GM19452 (cell line): ENCODE measurements at regions not wholly inside any gene's neighbourhood (a gene's known extent, or its start where the extent isn't known, plus 50 kb on each side); places are given as distances from the start of the nearest gene placed in this dataset.

ENCODE experiments used
- ATAC-seq: cut with Tn5 transposase; IDR thresholded peaks from one replicate; pipeline ENCODE4 v1.9.1; 2021; ENCODE audit not compliant: unreplicated experiment

DNA sequence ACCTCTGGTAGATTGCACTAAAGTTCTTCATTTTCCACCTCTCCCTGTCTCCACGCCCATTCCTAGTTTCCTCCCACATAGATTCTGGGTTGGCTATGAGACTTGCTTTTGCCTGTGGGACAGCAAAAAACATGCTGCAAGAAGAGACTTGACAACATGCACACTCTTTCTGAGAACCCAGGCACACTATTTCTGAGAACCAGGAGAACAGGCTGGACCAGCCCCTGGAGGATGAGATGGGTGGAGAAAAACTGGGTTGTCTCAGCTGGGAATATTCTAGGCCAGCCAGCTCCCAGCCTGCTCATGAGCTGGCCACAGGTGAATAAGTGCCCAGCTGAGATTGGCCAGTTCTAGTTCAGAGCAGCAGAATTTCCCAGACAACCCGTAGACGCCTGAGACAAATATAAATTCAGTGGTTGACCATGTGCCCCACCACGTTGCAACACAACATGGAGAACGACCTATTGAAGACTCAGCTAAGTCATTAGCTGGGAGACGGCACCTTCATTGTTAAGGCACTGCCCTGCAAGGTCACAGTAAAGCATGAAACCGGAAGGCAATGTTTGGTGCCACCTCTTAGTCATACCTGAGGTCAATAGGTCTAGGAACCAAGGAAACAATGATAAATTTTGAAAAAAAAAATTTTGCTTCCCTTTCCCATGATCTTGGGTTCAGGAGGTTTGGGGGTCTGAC is 92.7 kb upstream of the AKR1E2 start:
- no peak for ATAC-seq

DNA sequence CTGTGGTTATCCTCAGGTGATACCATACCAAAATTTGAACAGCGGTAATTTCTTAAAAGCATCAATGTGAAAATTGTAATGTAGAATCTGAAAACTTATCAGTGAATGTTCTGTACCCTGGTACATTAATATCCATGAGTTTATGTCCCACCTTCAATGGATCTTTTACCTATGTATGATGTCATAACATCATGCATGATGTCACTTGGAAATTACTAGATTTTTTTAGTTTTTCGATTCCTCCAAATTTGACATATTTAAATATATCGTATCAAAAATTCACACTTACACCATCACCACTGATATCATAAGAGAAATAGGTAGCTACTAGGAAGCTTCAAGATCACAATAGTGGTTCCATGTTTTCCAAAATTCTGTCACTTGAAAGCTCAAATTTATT is 95.0 kb upstream of the AKR1E2 start:
- no peak for ATAC-seq

DNA sequence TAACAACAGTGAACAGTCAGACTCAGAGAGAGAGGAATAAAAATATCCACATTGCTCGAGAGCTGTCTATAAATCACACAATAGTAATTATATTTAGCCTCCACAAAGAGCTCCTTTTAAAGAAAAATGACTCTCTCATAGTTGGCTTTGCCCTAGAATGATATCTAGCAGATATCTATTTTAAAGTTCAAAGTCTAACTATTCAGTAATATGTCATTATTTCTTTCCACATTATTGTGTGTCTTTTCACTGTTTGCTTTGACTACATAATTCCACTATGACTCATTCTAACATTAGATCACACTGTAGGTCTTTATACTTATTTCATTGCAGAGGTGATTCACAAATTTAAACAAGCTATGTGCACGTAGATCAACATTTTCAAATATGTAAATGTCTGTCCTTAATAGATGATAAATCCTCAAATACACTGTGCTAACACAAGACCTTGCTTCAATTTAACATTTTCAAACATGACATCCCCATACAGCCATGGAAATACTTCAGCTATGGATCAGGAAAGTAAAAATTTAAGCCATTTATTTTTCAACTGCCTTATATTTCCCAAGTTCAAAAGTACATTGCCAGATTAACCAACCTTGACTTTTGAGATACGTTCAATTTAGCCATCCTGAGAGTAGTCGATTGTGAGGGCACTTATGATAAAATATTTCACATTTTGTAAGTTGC is 99.9 kb upstream of the AKR1E2 start:
- ATAC-seq: no peak

DNA sequence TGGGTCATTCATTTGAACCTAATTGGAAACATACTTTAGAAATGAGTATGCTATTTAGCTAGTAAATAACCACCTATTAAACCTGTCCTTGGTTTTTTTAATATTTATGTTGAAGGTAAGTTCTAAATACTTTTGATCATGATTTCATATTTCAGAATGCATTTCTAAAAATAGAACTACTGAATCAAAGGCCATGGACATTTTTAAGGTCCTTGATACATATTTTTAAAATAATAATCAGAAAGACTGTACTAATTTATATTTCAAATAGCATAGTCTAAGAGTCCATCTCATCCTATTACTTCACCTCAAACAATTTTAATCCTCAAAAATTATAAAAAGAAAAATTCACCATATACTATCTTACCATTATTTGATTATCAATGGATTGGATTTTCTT is 102.1 kb upstream of the AKR1E2 start:
- ATAC-seq: no peak

DNA sequence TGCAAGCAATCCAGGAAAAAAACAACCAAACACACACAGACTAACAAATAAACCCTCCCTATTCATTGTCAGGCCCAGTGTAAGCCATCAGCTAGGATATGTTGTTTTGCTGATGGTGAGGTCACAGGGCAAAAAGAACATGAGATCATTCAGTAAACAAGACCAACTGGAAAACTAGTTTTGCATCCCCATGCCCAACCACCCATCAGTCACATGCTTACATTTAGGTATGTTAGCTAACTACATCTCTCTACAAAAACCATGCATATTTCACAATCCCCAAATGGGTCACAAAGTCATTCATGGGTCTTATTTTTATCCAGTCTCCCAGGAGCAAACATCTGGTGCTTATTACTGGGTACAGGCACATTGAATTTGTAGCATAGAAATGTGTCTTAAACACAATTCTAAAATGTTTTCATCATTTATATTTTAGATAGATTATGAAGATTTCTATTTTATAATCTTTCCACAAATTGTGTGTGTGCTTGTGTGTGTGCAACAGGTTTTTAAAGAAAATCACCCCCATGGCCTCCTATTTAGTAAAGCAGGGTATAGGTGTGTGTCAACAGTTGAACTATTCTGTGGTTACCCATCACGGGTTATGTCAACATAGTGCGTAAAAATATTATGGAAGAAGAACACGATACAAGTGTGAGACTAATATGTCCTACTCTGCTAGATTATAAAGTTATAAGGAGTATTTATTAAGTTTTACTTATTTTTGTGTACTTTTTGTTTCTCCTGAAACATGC is 103.8 kb upstream of the AKR1E2 start:
- ATAC-seq: no peak

DNA sequence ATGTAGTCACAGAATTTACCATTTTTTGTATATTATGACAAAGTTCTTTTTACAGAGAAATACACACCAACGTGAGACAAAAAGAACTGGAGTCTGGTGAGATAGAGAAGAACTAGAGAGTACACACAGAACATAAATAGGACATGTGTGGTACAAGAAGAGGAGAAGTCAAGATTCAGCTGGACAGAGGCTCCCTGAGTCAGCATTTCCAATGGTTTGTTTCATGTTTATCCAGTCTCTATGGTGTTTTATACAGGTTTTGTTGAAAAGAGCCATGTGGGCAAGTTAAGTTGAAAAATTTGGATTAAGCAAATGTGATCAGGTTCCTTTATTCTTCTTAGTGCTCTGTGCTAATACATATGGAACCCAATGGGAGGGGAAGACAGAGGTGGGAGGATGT is 105.5 kb upstream of the AKR1E2 start:
- no peak for ATAC-seq

DNA sequence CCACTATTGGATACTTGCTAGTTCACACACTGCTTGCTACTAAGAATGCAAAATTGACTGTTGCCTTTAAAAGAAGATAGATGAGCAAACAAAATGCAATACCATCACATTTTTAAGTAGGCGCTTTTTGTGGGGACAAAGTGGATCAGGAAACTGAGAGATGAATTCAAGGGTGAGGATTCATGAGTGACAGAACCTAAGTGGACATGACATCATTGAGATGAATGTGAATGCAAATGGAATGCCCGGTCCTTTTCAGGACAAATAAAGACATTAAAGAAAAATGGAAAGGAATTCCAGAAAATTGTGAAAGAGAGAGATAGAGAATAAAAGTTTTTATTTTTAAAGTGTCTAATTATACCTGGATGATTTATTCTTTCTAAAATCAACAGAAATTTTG is 106.3 kb upstream of the AKR1E2 start:
- ATAC-seq: no peak

DNA sequence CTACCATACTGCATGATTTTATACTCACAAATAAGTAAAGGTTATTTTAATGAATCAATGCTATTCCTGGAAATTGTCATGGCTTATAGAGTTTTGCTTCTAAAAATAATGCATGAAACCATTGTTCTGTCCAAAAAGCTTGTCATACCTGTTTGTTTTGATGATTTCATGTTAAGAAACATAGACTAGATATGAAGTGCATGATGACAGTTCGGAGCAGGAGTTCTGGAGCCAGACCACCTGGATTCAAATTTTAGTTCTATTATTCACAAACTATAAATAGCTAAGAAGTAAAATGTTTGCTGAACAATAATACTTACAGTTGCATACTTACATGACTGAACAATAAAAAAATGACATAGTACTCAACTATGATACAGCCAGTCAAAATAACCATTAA is 107.0 kb upstream of the AKR1E2 start:
- ATAC-seq: no peak

DNA sequence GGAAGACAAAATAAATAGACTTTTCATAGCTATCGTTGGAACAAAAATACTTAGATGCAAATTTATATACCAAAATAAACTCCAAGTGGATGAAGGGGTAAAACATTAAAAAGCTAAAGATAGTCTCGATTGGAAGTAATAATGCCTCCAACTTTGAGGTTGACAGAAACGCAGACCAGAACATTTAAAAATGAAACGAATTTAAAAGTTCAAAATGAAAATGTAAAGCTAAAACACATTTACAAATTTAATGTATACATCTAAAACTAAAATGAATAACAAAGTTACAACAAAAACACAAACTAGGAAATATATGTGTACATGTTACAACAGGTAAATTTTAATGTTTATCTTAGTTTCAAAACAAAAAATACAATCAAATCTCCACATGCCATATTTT is 107.5 kb upstream of the AKR1E2 start:
- no peak for ATAC-seq

DNA sequence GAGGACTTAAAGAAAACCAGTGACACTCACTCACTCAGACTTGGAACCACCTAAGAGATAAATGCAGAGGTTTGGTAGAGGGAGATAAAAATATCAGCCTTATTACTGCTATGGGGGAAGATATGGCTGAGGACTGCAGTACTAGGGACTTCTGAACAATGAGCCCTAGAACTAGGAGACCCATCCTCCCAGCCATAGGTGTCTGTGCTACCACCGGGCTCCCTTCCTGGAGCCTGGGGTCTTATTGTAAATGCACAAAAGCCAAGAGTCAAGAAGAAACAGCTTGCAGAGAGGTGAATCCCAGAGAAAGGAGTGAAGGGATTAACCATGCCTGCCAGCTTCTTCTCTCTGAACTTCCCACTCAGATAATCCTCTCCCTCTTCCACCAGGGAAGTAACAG is 108.3 kb upstream of the AKR1E2 start:
- no peak for ATAC-seq

DNA sequence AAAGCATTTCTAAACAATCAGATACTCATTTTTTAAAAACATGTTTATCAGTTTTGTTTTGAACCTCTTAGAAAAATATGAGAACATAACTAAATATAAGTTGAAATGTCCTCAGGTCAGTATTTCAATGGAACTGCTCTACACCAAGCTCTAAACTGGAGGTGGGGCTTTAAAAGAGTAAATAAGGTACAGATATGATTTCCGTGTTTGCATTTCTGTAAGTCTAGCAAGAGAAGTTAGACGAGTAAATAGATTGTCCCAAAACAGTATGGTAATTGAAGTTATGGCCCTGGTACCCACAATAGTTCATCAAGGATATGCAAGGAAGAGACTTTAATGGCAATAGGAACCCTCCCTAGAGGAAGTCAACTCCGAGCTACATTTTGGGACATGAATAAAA is 115.1 kb upstream of the AKR1E2 start:
- no peak for ATAC-seq

DNA sequence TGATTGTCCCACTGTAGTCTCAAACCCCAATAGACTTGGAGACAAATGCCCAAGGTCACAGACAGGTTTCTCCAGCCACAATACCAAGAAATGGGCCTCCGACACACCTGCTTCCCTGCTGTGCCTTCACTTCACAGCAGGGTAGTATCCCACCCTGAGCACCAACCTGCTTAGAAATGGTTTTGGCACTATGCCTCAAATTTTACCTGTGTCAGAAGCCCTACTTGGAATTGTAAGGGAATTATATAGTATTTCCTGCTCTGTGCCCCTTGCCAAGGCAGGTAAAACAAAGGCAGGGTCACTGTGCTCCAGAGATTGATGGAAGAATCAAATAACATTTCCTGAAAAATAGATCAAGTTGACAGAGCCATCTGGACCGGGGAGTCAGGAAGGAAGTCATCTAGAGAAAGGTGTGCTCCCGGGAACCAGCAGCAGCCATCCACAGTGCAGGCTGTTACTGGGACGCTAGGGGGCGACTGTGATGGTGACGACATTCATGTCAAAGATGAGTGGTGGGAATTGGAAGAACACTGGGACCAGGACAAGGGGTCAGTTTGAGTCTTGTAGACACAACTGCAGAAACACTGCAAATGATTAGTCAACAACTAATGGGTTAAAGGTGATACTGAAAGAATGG is 117.8 kb upstream of the AKR1E2 start:
- no peak for ATAC-seq

DNA sequence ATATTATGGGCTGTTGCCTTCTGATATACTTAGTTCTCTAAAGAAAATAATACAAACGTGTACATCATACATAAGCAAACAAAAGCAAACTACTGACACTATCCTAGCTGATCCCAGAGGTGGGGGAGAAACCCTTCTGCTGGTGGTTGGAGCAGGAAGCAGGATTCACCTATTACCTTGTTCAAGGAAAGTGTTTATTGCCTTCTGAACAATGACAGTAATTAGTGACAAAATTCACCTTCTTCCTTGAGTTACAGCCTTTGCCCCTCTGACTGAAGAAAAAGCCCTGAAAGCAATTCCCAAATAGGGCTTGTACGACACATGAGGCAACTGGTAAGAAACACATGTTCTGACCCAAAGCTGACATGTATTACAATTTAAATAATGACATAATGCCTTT is 118.8 kb upstream of the AKR1E2 start:
- ATAC-seq: no peak

DNA sequence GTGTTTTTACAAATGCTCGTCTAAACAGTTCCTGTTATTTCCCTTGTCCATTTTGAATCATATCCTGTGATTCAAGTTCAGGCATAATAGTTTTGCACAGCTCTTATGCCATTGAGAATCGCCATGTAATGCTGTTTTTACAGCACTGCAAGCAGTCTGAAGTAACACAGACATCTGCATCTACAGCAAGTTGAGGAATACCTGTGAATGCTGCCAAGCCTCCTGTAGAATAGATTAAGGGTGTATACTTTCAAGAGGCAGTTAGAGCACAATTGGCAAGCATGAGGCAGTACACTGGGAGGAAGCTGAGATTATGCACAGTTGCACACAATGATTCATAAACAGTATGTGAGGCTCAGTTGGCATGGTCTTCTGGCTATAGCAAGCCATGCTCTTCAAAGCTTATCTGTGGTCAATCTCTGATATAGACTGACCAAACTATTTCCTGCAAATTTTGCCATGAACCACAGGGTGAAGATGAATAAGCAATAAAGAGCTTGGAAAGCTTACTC is 121.9 kb upstream of the AKR1E2 start:
- ATAC-seq: no peak

DNA sequence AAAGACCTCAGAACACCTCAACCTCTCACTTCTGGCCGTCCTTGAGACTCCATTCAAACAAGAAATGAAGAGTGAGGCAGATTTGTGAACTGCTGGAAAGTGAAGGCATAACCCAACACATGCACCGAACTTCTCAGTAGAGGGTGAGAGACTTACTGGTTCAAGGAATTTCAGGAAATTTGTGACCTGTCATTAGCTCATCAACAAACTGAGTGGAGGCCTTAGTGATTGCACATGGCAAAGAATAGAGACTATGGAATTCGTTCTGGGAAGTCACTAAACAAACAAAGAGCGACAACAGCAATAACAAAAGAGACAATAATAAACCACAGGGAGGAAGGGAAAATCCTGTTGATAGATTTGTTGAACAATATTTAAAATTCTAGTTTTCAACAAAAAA is 125.0 kb upstream of the AKR1E2 start:
- ATAC-seq: no peak

DNA sequence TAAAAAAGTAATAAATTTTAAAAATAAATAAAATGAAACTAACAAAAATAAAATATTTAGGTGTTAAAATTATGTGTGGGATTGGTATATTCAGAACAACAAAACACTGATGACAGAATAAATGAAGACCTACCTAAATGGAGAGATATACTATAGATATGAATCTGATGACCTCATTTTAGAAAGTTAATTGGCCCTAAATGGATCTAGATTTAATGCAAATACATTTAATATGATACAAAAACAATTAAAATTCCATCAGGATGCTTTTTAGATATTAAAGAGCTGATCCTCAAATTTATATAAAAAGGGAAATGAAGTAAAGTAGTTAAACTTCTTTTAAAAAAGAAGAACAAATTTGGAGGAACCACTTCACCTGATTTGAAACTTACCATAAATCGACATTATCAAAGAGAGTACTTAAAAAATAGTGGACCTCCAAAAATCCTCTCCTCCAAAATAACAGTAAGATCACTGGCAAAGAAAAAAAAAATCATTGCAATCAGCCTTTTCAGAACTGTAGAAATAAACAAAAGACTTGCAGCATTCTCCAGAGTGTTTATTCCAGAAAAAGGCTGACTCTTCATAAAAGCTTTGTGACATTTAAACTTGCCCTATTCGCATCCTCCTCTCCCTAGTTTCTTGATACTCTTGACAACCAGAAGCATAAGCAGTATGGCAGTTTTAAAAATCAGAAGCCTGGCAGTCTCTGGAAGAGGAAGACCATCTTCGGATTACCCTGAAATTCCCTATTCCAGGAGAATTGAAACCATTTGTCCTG is 125.9 kb upstream of the AKR1E2 start:
- ATAC-seq: no peak

DNA sequence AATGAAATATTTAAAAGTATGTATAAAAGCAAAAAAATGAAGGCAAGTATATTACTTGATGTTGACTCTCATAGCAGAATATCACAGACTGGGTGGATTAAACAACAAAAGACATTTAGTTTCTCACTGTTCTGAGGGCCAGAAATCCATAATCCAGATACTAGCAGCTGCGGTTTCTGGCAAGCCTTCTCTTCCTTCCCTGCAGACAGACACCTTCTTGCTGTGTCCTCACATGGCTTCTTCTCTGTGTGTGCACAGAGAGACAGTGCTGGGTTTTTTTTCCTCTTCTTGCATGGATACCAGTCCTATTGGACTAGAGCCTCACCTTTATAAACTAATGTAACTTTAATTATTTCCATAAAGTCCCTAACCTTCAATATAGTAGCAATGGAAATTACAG is 127.9 kb upstream of the AKR1E2 start:
- no peak for ATAC-seq

DNA sequence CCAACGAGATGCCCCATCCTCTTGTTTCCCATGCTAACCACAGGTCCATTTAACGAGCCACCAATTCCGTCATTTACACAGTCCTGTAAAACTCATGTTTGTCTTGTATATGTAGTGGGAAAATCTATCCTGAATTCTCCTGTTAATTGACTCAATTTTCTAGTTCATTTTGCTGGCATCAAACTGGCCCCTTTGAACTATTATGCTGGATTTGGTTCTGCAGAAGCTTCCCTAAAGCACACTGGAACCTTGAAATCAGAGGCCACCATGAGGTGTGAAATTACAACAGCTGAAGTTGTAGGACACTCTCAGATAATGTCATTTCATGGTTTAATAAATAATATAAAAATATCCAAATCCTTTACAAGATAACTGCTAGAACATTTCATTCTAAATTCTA is 129.8 kb upstream of the AKR1E2 start:
- no peak for ATAC-seq

DNA sequence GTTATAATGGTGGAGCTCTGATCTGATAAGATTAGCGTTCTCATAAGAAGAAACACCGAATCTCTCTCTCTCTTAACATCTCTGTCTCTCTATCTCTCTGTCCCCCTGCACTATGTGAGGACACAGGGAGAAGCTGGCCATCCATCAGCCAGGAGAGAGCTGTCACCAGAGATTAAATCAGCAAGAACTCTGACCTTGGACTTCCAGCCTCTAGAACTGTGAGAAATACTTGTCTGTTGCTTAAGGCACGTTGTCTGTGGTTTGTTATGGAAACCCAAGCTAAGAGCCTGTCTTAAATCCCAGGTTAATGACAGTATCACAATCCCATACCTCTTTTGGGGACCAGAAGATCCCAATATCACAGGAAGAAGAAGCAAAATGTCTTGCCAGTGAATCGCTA is 132.0 kb upstream of the AKR1E2 start:
- no peak for ATAC-seq

DNA sequence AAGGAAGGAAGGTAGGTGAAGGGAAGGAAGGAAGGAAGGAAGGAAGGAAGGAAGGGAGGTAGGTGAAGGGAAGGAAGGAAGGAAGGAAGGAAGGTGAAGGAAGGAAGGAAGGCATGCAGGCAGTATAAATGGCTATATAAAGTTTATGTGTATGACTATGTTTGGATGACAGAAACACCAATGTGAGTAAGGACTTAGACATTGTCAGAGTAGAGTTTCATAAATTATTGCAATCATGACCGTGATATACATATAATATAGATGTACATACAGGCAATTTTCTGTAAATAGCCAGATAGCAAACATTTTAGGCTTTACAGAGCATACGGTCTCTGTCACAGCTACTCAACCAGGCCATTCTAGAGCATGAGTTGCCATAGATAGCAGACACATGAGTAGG is 133.8 kb upstream of the AKR1E2 start:
- no peak for ATAC-seq

DNA sequence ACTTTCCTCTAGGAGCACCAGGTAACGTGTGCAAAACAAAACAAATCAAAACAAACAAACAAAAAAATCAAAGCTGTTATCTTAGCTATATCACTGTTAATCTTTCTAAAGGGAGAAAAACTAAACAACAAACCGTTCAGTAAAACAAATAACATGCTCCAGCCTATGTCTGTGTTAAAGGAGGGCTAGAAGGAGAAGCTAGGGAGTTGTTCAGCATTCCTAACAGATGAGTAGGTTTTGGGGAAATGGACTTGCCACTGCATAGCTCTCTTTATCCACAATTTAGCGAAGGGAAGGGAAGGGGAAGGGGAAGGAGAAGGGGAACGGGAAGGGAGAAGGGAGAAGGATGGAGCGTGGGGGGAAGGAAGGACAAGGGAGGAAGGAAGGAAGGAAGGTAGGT is 134.2 kb upstream of the AKR1E2 start:
- no peak for ATAC-seq
